Panc1 (cell line): ENCODE measurements at regions not wholly inside any gene's neighbourhood (a gene's known extent, or its start where the extent isn't known, plus 50 kb on each side); places are given as distances from the start of the nearest gene placed in this dataset.

Experiments
- POLR2AphosphoS5 ChIP-seq: IDR thresholded peaks from 2 replicates; pipeline ENCODE4 v1.6.1; 2012; ENCODE audit warnings: mild to moderate bottlenecking, low read depth, low read length, moderate library complexity
- SIN3A ChIP-seq: IDR thresholded peaks from 2 replicates; pipeline ENCODE4 v1.6.1; 2012; ENCODE audit warnings: low read depth, mild to moderate bottlenecking, low read length, moderate library complexity, borderline replicate concordance; ENCODE audit not compliant: insufficient read depth
- TCF7L2 ChIP-seq: IDR thresholded peaks from 2 replicates; pipeline ENCODE4 v1.6.1; 2011; ENCODE audit warnings: mild to moderate bottlenecking, low read depth, low read length, inconsistent platforms
- TF ChIP-seq, protein P1 (sequence below): fragments of 450-650 bp; IDR thresholded peaks from 2 replicates; pipeline ENCODE4 v1.5.1; 2017; ENCODE audit warnings: mild to moderate bottlenecking
- TF ChIP-seq, protein P2 (sequence below), 2 experiments: IDR thresholded peaks; 2 replicates each; pipeline ENCODE4 v1.6.1; 2011 to 2012; ENCODE audit warnings: low read depth in 2 of 2, control low read depth in 1 of 2, low read length in 1 of 2, mild to moderate bottlenecking in 1 of 2, moderate library complexity in 1 of 2; ENCODE audit not compliant: insufficient read depth in 1 of 2

GRCh38 chr18:43830303-43830702 is 553.0 kb upstream of the SYT4 start:
- TF ChIP-seq, protein P1, sequence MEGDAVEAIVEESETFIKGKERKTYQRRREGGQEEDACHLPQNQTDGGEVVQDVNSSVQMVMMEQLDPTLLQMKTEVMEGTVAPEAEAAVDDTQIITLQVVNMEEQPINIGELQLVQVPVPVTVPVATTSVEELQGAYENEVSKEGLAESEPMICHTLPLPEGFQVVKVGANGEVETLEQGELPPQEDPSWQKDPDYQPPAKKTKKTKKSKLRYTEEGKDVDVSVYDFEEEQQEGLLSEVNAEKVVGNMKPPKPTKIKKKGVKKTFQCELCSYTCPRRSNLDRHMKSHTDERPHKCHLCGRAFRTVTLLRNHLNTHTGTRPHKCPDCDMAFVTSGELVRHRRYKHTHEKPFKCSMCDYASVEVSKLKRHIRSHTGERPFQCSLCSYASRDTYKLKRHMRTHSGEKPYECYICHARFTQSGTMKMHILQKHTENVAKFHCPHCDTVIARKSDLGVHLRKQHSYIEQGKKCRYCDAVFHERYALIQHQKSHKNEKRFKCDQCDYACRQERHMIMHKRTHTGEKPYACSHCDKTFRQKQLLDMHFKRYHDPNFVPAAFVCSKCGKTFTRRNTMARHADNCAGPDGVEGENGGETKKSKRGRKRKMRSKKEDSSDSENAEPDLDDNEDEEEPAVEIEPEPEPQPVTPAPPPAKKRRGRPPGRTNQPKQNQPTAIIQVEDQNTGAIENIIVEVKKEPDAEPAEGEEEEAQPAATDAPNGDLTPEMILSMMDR, result no peak
- TF ChIP-seq, protein P2, sequence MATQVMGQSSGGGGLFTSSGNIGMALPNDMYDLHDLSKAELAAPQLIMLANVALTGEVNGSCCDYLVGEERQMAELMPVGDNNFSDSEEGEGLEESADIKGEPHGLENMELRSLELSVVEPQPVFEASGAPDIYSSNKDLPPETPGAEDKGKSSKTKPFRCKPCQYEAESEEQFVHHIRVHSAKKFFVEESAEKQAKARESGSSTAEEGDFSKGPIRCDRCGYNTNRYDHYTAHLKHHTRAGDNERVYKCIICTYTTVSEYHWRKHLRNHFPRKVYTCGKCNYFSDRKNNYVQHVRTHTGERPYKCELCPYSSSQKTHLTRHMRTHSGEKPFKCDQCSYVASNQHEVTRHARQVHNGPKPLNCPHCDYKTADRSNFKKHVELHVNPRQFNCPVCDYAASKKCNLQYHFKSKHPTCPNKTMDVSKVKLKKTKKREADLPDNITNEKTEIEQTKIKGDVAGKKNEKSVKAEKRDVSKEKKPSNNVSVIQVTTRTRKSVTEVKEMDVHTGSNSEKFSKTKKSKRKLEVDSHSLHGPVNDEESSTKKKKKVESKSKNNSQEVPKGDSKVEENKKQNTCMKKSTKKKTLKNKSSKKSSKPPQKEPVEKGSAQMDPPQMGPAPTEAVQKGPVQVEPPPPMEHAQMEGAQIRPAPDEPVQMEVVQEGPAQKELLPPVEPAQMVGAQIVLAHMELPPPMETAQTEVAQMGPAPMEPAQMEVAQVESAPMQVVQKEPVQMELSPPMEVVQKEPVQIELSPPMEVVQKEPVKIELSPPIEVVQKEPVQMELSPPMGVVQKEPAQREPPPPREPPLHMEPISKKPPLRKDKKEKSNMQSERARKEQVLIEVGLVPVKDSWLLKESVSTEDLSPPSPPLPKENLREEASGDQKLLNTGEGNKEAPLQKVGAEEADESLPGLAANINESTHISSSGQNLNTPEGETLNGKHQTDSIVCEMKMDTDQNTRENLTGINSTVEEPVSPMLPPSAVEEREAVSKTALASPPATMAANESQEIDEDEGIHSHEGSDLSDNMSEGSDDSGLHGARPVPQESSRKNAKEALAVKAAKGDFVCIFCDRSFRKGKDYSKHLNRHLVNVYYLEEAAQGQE (IDR thresholded peaks at IDR 0.05; ENCODE audit: insufficient read depth in 1 of 2, low read depth in 2 of 2, low read length in 1 of 2), result no peak
- TF ChIP-seq POLR2AphosphoS5 (no peak), TCF7L2 (no peak), SIN3A (no peak)
